Neuronal stem cell (in vitro differentiated cells): ENCODE measurements at regions not wholly inside any gene's neighbourhood (a gene's known extent, or its start where the extent isn't known, plus 50 kb on each side); places are given as distances from the start of the nearest gene placed in this dataset.

Experiments used
- DNase-seq: peaks from one replicate; pipeline ENCODE4 v3.0.0-alpha.2; 2013; ENCODE audit warnings: low spot score
- H2AFZ ChIP-seq: one replicate; pipeline ENCODE4 v1.6.1; 2013; ENCODE audit warnings: mild to moderate bottlenecking, low read length, inconsistent platforms
- H2AK5ac ChIP-seq: 2 replicates; pipeline ENCODE4 v1.6.1; 2013; ENCODE audit warnings: low read depth, mild to moderate bottlenecking, inconsistent platforms, low read length, moderate library complexity, mixed read lengths
- H2BK120ac ChIP-seq: 2 replicates; pipeline ENCODE4 v1.6.1; 2013; ENCODE audit warnings: low read depth, mild to moderate bottlenecking, inconsistent platforms, low read length, moderate library complexity, mixed read lengths
- H2BK12ac ChIP-seq: one replicate; pipeline ENCODE4 v1.6.1; 2013; ENCODE audit warnings: low read length, inconsistent platforms
- H2BK15ac ChIP-seq: 2 replicates; pipeline ENCODE4 v1.6.1; 2013; ENCODE audit warnings: mild to moderate bottlenecking, low read length, inconsistent platforms, mixed read lengths
- H2BK5ac ChIP-seq: one replicate; pipeline ENCODE4 v1.6.1; 2013; ENCODE audit warnings: inconsistent platforms, mild to moderate bottlenecking, low read length, moderate library complexity
- H3K14ac ChIP-seq: one replicate; pipeline ENCODE4 v1.6.1; 2013; ENCODE audit warnings: low read length, inconsistent platforms
- H3K18ac ChIP-seq: 2 replicates; pipeline ENCODE4 v1.6.1; 2013; ENCODE audit warnings: low read length, inconsistent platforms
- H3K23ac ChIP-seq: 2 replicates; pipeline ENCODE4 v1.6.1; 2013; ENCODE audit warnings: low read depth, mild to moderate bottlenecking, mixed read lengths, low read length, inconsistent platforms; ENCODE audit not compliant: poor library complexity
- H3K27ac ChIP-seq: replicated peaks from 3 replicates; pipeline ENCODE4 v1.5.1; 2013; ENCODE audit warnings: low read length, inconsistent platforms
- H3K27me3 ChIP-seq, 3 experiments: 2 replicates each; pipeline ENCODE4 v1.6.1; 2013; ENCODE audit warnings: low read length in 3 of 3, mild to moderate bottlenecking in 2 of 3, inconsistent platforms in 1 of 3, low read depth in 1 of 3, mixed read lengths in 1 of 3, moderate library complexity in 1 of 3; ENCODE audit not compliant: control insufficient read depth in 3 of 3, insufficient read depth in 3 of 3
- H3K36me3 ChIP-seq, 2 donors: replicated peaks in 1 of 2; 2 replicates each; pipeline ENCODE4 v1.6.1; 2013; ENCODE audit warnings: low read length in 2 of 2; ENCODE audit not compliant: control insufficient read depth in 2 of 2, insufficient read depth in 2 of 2
- H3K4ac ChIP-seq: 2 replicates; pipeline ENCODE4 v1.6.1; 2013; ENCODE audit warnings: inconsistent platforms, mild to moderate bottlenecking, low read length, moderate library complexity
- H3K4me1 ChIP-seq, 2 donors: 1 replicate in 1 of 2; 2 replicates in 1 of 2; pipeline ENCODE4 v1.6.1; 2013; ENCODE audit warnings: low read length in 2 of 2, low read depth in 1 of 2; ENCODE audit not compliant: control insufficient read depth in 2 of 2, insufficient read depth in 1 of 2
- H3K4me2 ChIP-seq: one replicate; pipeline ENCODE4 v1.6.1; 2013; ENCODE audit warnings: mild to moderate bottlenecking, low read length, inconsistent platforms; ENCODE audit not compliant: insufficient read depth, poor library complexity, severe bottlenecking
- H3K4me3 ChIP-seq, 2 donors: 2 replicates each; pipeline ENCODE4 v1.5.1; 2013; ENCODE audit warnings: low read length in 2 of 2, mild to moderate bottlenecking in 2 of 2, inconsistent platforms in 1 of 2, moderate library complexity in 1 of 2
- H3K79me1 ChIP-seq: one replicate; pipeline ENCODE4 v1.6.1; 2013; ENCODE audit warnings: low read depth, mild to moderate bottlenecking, inconsistent platforms, low read length, moderate library complexity
- H3K9ac ChIP-seq: one replicate; pipeline ENCODE4 v1.6.1; 2013; ENCODE audit warnings: mild to moderate bottlenecking, low read depth, low read length, inconsistent platforms; ENCODE audit not compliant: poor library complexity
- H3K9me3 ChIP-seq, 2 donors: replicated peaks in 1 of 2; 2 replicates each; pipeline versions ENCODE3 to v1.6.1; 2013; ENCODE audit warnings: low read length in 2 of 2, mild to moderate bottlenecking in 2 of 2, inconsistent platforms in 1 of 2, low read depth in 1 of 2, mixed read lengths in 1 of 2, moderate library complexity in 1 of 2; ENCODE audit not compliant: control insufficient read depth in 2 of 2, insufficient read depth in 1 of 2
- H4K8ac ChIP-seq: one replicate; pipeline ENCODE4 v1.6.1; 2013; ENCODE audit warnings: low read depth, mild to moderate bottlenecking, inconsistent platforms, low read length, moderate library complexity
- H4K91ac ChIP-seq: one replicate; pipeline ENCODE4 v1.6.1; 2013; ENCODE audit warnings: low read length, low read depth, mild to moderate bottlenecking, inconsistent platforms; ENCODE audit not compliant: poor library complexity
- WGBS, 2 donors: extraction: QIAGEN DNeasy Blood & Tissue Kit; methylation state at CpG; one replicate each; pipeline ENCODE4 v1.1.7; 2013; ENCODE audit warnings: missing lambda C conversion rate in 2 of 2, mixed read lengths in 1 of 2; ENCODE audit not compliant: insufficient read length in 2 of 2, insufficient replicate concordance in 1 of 2; ENCODE audit errors: extremely low coverage in 2 of 2; 5-methylcytosine and 5-hydroxymethylcytosine counted together

- Histone ChIP-seq H4K8ac (no peak overlapping the region), H3K4me1 (no peaks in the 10 kb centered on the region), H4K91ac (no peak overlapping the region), H3K4me3 (no peak overlapping the region), H2BK15ac (no peak overlapping the region), H3K14ac (no peak overlapping the region), H3K27ac (no peak overlapping the region), H3K18ac (no peak overlapping the region), H2AFZ (no peak overlapping the region), H3K4me2 (no peak overlapping the region), H3K9me3 (peaks cover 0 to 2% of the 10 kb centered on the region in 2 donors), H3K9ac (no peak overlapping the region), H3K23ac (no peak overlapping the region), H3K27me3 (no peaks in the 10 kb centered on the region), H2BK12ac (no peak overlapping the region), H2BK120ac (no peak overlapping the region), H3K79me1 (no peaks in the 10 kb centered on the region), H2BK5ac (no peak overlapping the region), H3K4ac (no peak overlapping the region), H3K36me3 (no peaks in the 10 kb centered on the region), H2AK5ac (no peak overlapping the region)
- DNase-seq, result no peak
- no CpG with 5 or more reads among the region's 2 CpGs for WGBS, 2 donors
Observed at GRCh38 chr9:31067418-31067817, 1317.0 kb upstream of the ACO1 start.

DNA sequence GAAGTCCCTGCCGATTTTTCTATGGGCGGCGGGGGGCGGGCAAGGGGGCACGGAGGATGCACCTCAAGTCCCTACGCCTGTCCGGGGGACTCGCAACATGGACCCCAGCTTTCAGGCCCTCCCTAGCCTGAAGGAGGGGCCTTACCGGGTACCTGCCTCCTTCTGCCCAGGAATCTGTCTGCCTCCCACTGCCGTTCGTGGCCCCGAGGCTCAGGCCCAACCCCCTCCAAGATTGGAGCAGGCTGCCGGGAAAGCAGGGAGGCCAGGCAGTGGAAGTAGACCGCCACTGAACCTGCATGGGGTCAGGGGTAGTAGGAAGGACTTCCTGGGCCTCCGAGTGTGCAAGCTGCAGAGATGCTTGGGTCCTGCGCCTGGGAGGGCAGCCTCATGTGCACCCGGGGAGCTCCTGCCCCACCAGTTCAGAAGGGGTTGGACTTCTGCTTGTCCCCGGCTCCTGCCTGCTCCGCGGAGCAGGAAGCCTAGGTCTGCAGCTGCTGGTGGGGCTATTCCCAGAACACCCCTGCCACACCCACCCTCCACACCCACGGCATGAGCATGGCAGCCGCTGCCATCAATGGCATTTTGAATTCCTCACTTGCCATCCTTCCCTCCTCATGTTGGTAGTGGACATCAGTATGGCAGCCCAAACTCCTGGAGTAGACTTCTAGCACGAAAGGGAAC, 1312.7 kb upstream of the ACO1 start:
- no peak overlapping the region for H4K8ac ChIP-seq
- H3K27me3 ChIP-seq, result no peaks in the 10 kb centered on the region
- no peak overlapping the region for H3K4me3 ChIP-seq
- H3K4ac ChIP-seq, result no peak overlapping the region
- no peak overlapping the region for H3K27ac ChIP-seq
- no CpG with 5 or more reads among the region's 23 CpGs for WGBS, 2 donors
- no peak overlapping the region for H3K4me2 ChIP-seq
- no peaks in the 10 kb centered on the region for H3K36me3 ChIP-seq
- H2BK5ac ChIP-seq, result peak overlapping the region; percentile 82
- peak overlapping the region; percentile 19 for H2AK5ac ChIP-seq
- peak overlapping the region; percentile 27 for H3K18ac ChIP-seq
- H3K9ac ChIP-seq, result no peak overlapping the region
- H2AFZ ChIP-seq, result no peak overlapping the region
- H3K23ac ChIP-seq, result no peak overlapping the region
- no peaks in the 10 kb centered on the region for H3K4me1 ChIP-seq
- no peak overlapping the region for H4K91ac ChIP-seq
- no peak overlapping the region for H2BK12ac ChIP-seq
- H3K9me3 ChIP-seq, result peaks cover 0 to 2% of the 10 kb centered on the region in 2 donors
- H2BK120ac ChIP-seq, result no peak overlapping the region
- no peaks in the 10 kb centered on the region for H3K79me1 ChIP-seq
- no peak overlapping the region for H2BK15ac ChIP-seq
- H3K14ac ChIP-seq, result no peak overlapping the region
- no peak for DNase-seq

GRCh38 chr9:31078175-31078574, 1306.3 kb upstream of the ACO1 start:
- no peak overlapping the region for H3K14ac ChIP-seq
- H3K36me3 ChIP-seq, result no peaks in the 10 kb centered on the region
- H2AK5ac ChIP-seq, result no peak overlapping the region
- no peak for DNase-seq
- no peak overlapping the region for H4K91ac ChIP-seq
- no peak overlapping the region for H3K4me3 ChIP-seq
- no peak overlapping the region for H2BK5ac ChIP-seq
- no peak overlapping the region for H3K27ac ChIP-seq
- H3K4me2 ChIP-seq, result no peak overlapping the region
- no peaks in the 10 kb centered on the region for H3K4me1 ChIP-seq
- H3K79me1 ChIP-seq, result no peaks in the 10 kb centered on the region
- no peaks in the 10 kb centered on the region for H3K27me3 ChIP-seq
- H2BK120ac ChIP-seq, result no peak overlapping the region
- no peak overlapping the region for H2AFZ ChIP-seq
- no peak overlapping the region for H2BK12ac ChIP-seq
- no peak overlapping the region for H3K9ac ChIP-seq
- no CpG with 5 or more reads among the region's 2 CpGs for WGBS, 2 donors
- no peak overlapping the region for H3K23ac ChIP-seq
- no peak overlapping the region for H2BK15ac ChIP-seq
- no peak overlapping the region for H3K4ac ChIP-seq
- no peaks in the 10 kb centered on the region for H3K9me3 ChIP-seq
- no peak overlapping the region for H3K18ac ChIP-seq
- no peak overlapping the region for H4K8ac ChIP-seq

DNA sequence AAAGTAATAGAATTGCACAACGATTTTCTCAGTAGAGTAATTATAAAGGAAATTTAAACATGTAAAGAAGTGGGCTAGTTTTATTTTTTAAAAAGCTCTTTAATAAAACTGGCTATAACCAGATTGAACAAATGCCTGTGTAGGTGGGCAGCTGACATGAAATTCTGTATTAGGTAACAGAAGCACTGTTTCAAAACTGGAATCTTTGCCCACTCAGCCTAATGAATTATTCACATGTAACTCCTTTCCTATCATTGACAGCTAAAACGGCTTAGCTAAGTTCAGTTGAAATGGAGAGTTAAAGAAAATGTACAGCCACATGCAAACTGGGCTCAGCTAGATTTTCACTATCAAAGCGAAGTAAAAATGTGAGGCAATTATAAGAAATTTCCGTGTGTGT, 1300.1 kb upstream of the ACO1 start:
- Histone ChIP-seq H3K9me3 (no peaks in the 10 kb centered on the region), H3K27ac (no peak overlapping the region), H3K9ac (no peak overlapping the region), H3K79me1 (no peaks in the 10 kb centered on the region), H3K4me3 (no peak overlapping the region), H3K27me3 (no peaks in the 10 kb centered on the region), H2AK5ac (no peak overlapping the region), H4K8ac (no peak overlapping the region), H3K4ac (no peak overlapping the region), H3K36me3 (no peaks in the 10 kb centered on the region), H3K23ac (no peak overlapping the region), H2BK12ac (no peak overlapping the region), H2AFZ (peak overlapping the region; percentile 33), H2BK120ac (no peak overlapping the region), H2BK5ac (no peak overlapping the region), H4K91ac (no peak overlapping the region), H3K14ac (no peak overlapping the region), H3K18ac (no peak overlapping the region), H2BK15ac (no peak overlapping the region), H3K4me2 (no peak overlapping the region), H3K4me1 (peaks cover 0 to 2% of the 10 kb centered on the region in 2 donors)
- no peak for DNase-seq
- no CpG with 5 or more reads among the region's 4 CpGs for WGBS, 2 donors
